ENCODE measurements at regions not wholly inside any gene's neighbourhood (a gene's known extent, or its start where the extent isn't known, plus 50 kb on each side); places are given as distances from the start of the nearest gene placed in this dataset.
"Not testable (repeated sequence)": the region's sequence is repeated elsewhere in the genome, so short reads cannot be mapped to it uniquely, and the experiment has no call there.

GRCh38 chrX:120753413-120754251 is 122.0 kb downstream of the CT47B1 start:
- no peak for DNase-seq (ENCODE audit: low spot score)

GRCh38 chrX:120752431-120753082 is 122.7 kb upstream of the C1GALT1C1 start:
- DNase-seq (ENCODE audit: low spot score) = peak; percentile 11

- no peak for DNase-seq (ENCODE audit: low spot score)
Observed at GRCh38 chrX:120751683-120752082, 121.8 kb upstream of the C1GALT1C1 start.

- no peak for DNase-seq (ENCODE audit: low spot score)
Observed at GRCh38 chrX:120750381-120750780, 120.5 kb upstream of the C1GALT1C1 start.

- no peak for DNase-seq (ENCODE audit: low spot score)
Observed at GRCh38 chrX:120749141-120749846, 119.4 kb upstream of the C1GALT1C1 start.

- no peak for DNase-seq (ENCODE audit: low spot score)
Observed at GRCh38 chrX:120746153-120746552, 116.3 kb upstream of the C1GALT1C1 start.

GRCh38 chrX:120742946-120743665 is 113.3 kb upstream of the C1GALT1C1 start:
- DNase-seq (ENCODE audit: low spot score) = no peak

- DNase-seq (ENCODE audit: low spot score) = no peak
Observed at GRCh38 chrX:120741452-120741851, 111.6 kb upstream of the C1GALT1C1 start.

GRCh38 chrX:120740072-120740471 is 110.2 kb upstream of the C1GALT1C1 start:
- DNase-seq (ENCODE audit: low spot score) = no peak

- DNase-seq (ENCODE audit: low spot score) = no peak
Observed at GRCh38 chrX:120739300-120739699, 109.4 kb upstream of the C1GALT1C1 start.

GRCh38 chrX:120736989-120737388 is 107.1 kb upstream of the C1GALT1C1 start:
- no peak for DNase-seq (ENCODE audit: low spot score)

GRCh38 chrX:120735966-120736365 is 106.1 kb upstream of the C1GALT1C1 start:
- DNase-seq (ENCODE audit: low spot score) = no peak

GRCh38 chrX:120732879-120733278 is 103.0 kb upstream of the C1GALT1C1 start:
- no peak for DNase-seq (ENCODE audit: low spot score)

- no peak for DNase-seq (ENCODE audit: low spot score)
Observed at GRCh38 chrX:120732461-120732860, 102.6 kb upstream of the C1GALT1C1 start.

GRCh38 chrX:120731386-120731785 is 101.5 kb upstream of the C1GALT1C1 start:
- no peak for DNase-seq (ENCODE audit: low spot score)

GRCh38 chrX:120729506-120730255 is 99.8 kb upstream of the C1GALT1C1 start:
- not testable (repeated sequence) for DNase-seq (ENCODE audit: low spot score)

- DNase-seq (ENCODE audit: low spot score) = no peak
Observed at GRCh38 chrX:120727911-120728310, 98.1 kb upstream of the C1GALT1C1 start.

- DNase-seq (ENCODE audit: low spot score) = no peak
Observed at GRCh38 chrX:120727452-120727851, 97.6 kb upstream of the C1GALT1C1 start.

- no peak for DNase-seq (ENCODE audit: low spot score)
Observed at GRCh38 chrX:120726294-120726693, 96.4 kb upstream of the C1GALT1C1 start.

GRCh38 chrX:120725874-120726273 is 96.0 kb upstream of the C1GALT1C1 start:
- no peak for DNase-seq (ENCODE audit: low spot score)

GRCh38 chrX:120719622-120720021 is 89.8 kb upstream of the C1GALT1C1 start:
- DNase-seq (ENCODE audit: low spot score) = no peak
